ENCODE measurements at regions not wholly inside any gene's neighbourhood (a gene's known extent, or its start where the extent isn't known, plus 50 kb on each side); places are given as distances from the start of the nearest gene placed in this dataset.

- TF ChIP-seq CTCF (IDR thresholded peaks at IDR 0.05; ENCODE audit: low read depth, low read length, poor library complexity, severe bottlenecking) (no peak), EZH2phosphoT487 (IDR thresholded peaks at IDR 0.05; ENCODE audit: borderline replicate concordance, low read length) (no peak)
Observed at GRCh38 chr4:63904201-63904600, 505.0 kb downstream of the TECRL start.

Measured in DOHH2 (cell line).